ENCODE measurements at regions not wholly inside any gene's neighbourhood (a gene's known extent, or its start where the extent isn't known, plus 50 kb on each side); places are given as distances from the start of the nearest gene placed in this dataset.
A peak's percentile ranks its signal among the peaks of the same experiment; 100 is the strongest.
"Not testable (repeated sequence)": the region's sequence is repeated elsewhere in the genome, so short reads cannot be mapped to it uniquely, and the experiment has no call there.

DNA sequence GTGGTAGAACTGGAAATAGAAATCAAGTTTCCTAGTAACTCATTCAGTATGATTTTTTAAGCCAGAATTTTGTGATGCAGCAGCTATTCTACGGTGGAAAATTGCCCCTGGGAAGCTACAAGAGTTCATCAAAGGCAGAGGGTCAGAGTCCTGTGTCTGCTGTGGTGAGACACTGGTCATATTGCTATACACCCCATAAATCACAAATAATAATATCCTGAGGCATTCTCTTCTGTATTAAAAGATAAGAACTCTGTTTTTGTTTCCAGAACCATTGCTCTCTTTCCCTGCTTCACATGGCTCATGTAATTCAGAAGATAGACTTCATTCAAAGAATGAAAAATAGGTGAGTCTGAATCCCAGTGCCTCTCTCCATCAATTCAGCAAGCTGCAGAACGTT, 188.8 kb upstream of the NOCT start:
- no peak for DNase-seq (ENCODE audit: low spot score)
- in situ Hi-C loops (cut with HindIII; ENCODE audit: low sequenced_read_pairs) = no loop called here

DNA sequence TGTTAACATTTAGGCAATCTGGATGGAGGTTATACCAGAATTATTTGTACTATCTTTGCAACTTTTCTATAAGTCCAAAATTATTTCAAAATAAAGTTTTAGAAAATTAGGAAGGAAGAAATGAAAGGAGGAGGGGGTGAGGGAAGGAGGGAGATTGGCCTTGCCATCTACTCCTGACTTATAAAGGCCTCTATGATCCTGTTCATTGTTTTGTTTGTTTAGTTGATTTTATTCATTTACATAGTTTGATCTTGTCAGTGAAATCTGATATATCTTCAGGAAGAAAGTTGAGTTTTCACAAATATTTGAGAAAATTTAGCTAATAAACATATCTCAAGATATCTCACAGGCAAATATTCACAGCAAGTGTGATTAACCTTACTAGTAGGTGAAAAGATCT, 189.3 kb upstream of the NOCT start:
- in situ Hi-C loops (cut with HindIII; ENCODE audit: low sequenced_read_pairs) = no loop called here

DNA sequence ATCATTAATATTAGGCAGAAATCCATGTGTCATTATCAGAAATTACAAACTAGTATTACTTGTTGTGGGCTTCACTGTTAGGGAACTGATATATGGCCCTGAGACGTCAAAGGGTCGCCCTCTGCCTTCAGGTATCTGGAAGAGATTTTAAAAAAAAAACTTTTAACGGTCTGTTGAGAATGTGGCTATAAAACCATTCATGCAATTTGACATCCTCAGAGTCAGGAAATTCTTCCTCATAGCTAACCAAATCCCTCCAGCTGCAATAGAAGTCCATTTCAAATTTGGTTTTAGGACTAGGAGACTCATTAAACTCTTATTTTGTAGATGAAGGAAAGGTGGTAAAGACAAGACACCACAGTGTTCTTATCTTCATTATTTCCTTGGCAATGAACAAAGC, 194.2 kb upstream of the NOCT start:
- no peak for DNase-seq (ENCODE audit: low spot score)
- in situ Hi-C loops (cut with HindIII; ENCODE audit: low sequenced_read_pairs) = no loop called here

More for the DNA sequence above, 189.3 kb upstream of the NOCT start:
- no peak for DNase-seq (ENCODE audit: low spot score)

DNA sequence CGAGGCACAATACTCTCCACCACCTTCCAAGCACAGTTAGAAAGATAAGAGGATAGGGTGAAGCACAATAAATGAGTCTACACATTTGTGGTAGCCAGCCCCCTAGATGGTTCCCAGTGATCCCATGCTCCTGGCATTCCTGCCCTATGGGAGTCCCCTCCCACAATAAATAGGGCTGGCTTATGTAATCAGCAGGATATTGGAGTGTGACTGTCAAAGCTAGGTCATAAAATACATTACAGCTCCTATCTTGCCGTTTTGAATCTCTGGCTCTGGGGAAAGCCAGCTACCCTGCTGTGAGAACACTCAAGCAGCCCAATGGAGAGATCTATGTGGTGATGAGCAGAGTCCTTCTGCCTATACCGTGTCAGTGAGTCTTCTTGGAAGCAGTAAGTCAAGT, 198.7 kb upstream of the NOCT start:
- no peak for DNase-seq (ENCODE audit: low spot score)
- in situ Hi-C loops (cut with HindIII; ENCODE audit: low sequenced_read_pairs) = no loop called here

DNA sequence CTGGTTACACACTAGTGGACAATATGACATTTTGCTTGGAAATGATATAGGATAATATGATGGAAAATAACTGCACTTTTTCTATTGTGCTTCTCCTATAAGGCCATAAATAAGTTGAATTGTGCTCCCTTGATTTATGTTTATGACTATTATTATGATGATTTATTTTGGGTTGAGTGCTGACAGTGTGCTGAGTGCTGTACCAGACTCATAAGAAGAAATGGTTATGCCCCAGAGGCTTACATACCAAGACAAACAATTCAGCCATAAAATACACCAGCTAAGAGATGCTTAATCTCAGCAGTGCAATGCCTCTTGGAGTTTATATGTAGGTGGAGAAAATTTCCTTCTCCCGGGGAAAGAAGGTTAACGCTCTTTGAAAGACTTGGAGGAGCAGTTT, 199.8 kb upstream of the NOCT start:
- in situ Hi-C loops (cut with HindIII; ENCODE audit: low sequenced_read_pairs) = no loop called here
- no peak for DNase-seq (ENCODE audit: low spot score)

DNA sequence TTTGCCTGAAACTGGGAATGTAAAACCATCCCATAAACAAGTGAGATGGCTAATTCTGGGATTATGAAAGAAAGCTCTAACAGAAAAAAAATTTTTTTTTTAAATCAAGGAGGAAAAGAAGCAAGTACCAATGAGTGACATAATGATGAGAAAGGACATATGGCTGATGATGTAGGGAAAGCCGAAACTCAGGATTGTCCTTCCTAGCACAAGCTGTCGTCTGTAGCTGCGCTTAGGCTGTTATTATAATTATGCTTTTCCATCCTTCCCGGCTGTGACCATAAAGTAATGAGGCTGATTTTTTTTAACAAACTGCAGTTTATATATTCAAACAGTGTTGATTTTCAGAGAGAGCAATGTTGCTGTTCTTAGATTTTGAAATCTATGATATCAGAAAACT, 209.8 kb upstream of the NOCT start:
- peak; percentile 58 for DNase-seq (ENCODE audit: low spot score)
- in situ Hi-C loops (cut with HindIII; ENCODE audit: low sequenced_read_pairs) = no loop called here

DNA sequence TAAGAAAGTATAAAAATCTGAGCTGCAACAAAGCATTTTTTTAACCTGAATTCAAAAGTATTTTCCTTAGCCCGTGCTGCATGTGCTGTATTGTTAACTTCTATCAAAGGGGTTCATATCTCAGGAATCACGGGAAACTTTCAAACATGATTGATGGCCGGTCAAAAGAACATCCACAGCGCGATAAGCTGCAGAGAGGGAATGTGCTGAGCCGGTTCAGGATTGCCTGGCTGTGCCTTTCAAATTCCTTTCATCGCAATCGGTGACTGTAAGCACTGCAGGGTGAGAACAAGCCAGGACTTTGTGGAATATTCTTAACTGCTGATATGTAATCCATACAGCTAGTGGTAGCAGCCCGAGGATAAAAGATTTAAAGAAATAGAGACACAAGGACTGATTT, 210.9 kb upstream of the NOCT start:
- DNase-seq (ENCODE audit: low spot score) = no peak
- in situ Hi-C loops (cut with HindIII; ENCODE audit: low sequenced_read_pairs) = no loop called here

DNA sequence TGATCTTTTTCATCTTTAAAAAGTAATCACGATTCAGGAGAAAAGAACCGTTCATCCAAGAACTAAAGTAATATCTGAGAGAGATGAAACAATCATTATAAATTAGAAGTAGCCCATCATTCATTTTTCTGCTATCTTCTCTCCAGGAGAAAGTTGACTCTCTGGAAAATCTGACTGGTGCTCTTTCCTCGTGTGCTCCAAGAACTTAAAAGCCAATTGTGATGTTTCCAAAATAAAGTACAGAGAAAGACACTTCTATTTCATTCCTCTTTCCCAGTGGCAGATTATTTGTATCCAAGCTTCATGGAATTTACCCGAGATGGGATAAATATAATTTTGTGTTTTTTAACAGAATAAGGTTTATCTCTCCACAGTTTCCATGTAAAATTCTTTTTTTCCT, 212.5 kb upstream of the NOCT start:
- in situ Hi-C loops (cut with HindIII; ENCODE audit: low sequenced_read_pairs) = no loop called here
- no peak for DNase-seq (ENCODE audit: low spot score)

DNA sequence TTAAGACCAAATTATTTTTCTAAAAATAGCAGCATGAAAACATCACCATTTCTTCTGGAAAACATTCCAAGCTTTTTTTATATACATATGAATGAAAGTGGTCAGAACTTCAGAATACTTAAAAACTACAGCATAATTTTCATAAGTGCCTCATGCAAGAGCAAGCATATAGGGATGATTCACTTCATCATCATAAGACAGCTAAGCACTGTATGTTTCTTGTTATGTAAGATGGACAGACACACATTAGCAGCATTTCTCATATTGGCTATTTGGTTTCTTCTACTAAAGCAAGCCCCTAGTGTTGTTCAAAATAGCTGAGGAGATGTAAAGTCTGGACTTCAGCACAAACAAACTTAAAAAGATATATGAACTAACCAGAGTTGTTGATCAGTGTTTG, 213.1 kb upstream of the NOCT start:
- no peak for DNase-seq (ENCODE audit: low spot score)
- in situ Hi-C loops (cut with HindIII; ENCODE audit: low sequenced_read_pairs) = no loop called here

DNA sequence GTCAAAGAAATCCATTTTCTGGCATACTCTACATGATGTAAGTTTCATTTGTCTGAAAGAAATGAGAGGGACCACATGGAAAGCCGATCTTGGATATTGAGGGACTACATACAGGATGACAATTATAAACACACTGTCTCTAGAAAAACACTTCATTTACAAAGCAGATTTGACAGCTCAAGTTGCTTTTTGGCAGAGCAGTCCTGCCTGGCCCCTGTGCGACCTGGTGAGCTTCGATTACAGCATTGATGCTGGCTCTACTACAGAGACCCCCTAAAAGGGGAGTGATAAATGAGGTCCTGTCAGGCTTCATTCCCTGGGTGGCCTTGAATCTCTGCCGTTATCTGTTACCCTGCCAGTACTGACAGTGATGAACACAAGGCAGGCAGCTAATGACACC, 215.2 kb upstream of the NOCT start:
- in situ Hi-C loops (cut with HindIII; ENCODE audit: low sequenced_read_pairs) = no loop called here
- DNase-seq (ENCODE audit: low spot score) = no peak

DNA sequence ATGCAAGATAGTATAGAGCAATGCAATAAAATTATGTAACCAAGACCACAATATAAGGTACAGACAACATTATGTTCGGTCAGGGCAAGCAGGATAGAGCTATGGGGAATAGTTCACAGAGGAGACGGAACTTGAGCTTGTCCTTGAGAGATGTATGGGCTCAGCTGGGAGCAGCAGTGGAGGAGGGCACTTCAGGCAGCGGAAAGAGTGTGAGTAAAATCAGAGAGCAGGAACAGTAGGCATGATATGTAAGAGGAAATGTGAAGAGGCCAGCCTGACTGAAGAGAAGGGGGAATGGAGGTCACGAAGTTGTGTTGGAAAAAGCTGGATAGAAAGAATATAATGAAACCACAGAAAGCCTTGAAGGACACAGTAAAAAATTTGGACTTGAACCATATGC, 217.2 kb upstream of the NOCT start:
- no peak for DNase-seq (ENCODE audit: low spot score)
- in situ Hi-C loops (cut with HindIII; ENCODE audit: low sequenced_read_pairs) = no loop called here

DNA sequence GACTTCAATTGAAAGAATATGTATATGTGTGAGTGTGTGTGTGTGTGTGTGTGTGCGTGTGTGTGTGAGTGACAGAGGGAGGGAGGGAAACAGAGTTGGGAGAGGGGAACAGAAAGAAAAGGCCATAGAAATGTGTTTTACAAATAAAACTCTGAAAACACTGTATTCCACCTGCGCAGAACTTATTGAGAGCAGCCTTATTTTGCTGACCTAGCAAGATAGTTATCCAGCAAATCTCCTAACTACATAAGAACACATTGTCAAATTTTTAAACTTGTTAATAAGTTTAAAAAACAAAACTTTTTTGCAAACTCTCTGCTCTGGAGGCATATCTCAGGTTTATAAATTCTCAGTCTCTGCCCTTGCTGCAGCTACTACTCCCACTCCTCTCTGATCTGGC, 217.9 kb upstream of the NOCT start:
- DNase-seq (ENCODE audit: low spot score) = no peak
- in situ Hi-C loops (cut with HindIII; ENCODE audit: low sequenced_read_pairs) = no loop called here

DNA sequence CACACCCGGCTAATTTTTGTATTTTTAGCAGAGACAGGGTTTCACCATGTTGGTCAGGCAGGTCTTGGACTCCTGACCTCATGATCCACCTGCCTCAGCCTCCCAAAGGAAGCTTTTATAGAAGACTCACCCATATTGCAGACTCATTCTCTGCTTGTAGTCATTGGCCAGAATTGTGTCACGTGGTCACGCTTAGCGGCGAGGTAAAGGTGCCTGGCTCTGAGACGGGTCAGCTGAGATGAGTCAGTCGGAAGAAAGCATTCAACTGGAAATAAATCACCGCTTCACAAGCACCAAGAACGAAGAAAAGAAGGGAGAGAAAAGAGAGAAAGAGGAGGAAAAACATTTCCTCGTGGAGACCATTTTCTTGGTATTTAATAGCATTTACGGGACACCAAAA, 218.8 kb upstream of the NOCT start:
- in situ Hi-C loops (cut with HindIII; ENCODE audit: low sequenced_read_pairs) = no loop called here
- DNase-seq (ENCODE audit: low spot score) = no peak

DNA sequence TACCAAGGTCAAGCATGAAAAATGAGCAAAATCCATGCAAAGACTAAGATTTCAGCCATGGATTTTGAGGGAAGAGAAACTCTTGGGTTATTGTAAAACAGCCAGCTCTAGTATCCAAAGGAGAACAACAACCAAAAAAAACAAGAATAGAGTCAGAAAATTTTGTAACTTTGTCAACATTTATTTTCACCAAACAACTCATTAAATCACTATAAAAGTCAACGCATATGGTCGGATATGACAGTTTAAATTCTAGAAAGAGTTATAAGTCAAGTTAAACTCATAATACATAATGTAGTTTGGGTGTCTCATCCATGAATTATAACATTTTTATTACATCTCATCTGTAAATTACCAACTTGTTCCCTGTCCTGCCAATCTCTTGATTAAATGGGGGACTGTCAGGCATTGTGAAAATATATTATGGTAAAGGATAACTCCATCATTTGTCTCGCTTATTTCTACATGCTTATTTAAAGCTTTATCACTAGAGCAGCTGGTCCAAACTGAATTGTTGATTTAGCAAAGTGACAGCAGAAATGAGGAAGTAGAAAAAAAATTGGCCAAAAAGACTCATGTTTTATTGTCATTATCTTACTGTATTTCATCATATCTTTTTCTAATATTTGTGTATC, 224.8 kb upstream of the NOCT start:
- in situ Hi-C loops (cut with HindIII; ENCODE audit: low sequenced_read_pairs) = no loop called here
- DNase-seq (ENCODE audit: low spot score) = no peak

DNA sequence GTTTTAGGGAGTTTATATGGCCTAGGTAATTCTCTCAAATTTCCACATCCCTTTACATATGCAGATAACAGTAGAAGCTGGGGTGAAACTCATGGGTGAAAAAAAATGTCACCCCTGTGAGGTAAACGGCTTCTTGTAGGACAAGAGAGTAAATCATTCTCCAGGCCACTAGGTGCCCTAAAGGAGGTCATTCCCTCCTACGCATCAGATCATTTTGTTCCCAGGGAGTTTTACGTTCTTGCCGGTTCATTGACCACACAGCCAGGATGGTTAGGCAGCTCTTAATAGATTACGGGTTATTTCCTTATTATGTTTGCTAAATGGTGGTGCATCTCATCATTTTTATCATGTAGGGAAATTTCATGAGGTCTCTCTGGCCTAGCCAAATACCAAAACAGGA, 225.8 kb upstream of the NOCT start:
- in situ Hi-C loops (cut with HindIII; ENCODE audit: low sequenced_read_pairs) = no loop called here
- DNase-seq (ENCODE audit: low spot score) = no peak

DNA sequence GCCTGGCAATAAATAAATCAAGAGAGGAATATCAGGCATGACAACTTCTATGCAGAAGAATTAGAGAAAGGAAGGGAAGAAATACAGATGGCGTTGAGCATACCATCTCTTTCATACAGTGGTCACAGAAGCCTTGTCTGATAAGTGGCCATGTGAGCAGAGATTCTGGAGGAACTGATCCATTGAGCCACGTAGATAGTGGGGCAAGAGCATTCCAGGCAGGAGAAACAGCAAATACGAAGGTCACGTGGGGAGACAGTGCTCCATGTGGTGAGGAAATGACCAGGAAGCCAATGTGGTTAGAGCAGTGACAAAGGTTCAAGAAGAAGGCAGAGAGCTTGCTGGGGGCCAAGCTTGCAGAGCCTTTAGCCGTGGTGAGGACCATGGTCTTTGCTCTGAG, 226.7 kb upstream of the NOCT start:
- in situ Hi-C loops (cut with HindIII; ENCODE audit: low sequenced_read_pairs) = no loop called here
- no peak for DNase-seq (ENCODE audit: low spot score)

DNA sequence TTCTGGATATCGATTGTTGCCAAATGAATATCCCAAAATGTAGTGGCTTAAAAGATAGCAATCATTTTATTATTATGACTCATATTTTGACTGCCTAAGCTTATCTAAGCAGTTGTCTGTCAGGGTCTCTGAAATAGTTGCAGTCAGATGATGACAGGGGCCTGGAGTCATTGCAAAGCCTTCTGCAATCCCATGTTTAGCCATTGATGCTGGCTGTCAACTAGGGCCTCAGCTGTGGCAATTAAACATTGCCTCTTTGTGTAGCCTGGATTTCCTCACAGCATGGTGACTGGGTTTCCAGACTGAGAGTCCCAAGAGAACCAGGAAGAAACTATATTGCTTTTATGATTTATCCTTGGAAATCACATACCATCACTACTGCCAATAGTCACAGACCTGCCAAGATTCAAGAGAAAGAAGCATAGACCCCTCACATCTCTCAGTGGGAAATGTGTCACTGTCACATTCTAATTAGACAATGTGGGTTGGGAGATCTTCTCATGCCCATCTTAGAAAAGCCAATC, 227.3 kb upstream of the NOCT start:
- in situ Hi-C loops (cut with HindIII; ENCODE audit: low sequenced_read_pairs) = no loop called here

DNA sequence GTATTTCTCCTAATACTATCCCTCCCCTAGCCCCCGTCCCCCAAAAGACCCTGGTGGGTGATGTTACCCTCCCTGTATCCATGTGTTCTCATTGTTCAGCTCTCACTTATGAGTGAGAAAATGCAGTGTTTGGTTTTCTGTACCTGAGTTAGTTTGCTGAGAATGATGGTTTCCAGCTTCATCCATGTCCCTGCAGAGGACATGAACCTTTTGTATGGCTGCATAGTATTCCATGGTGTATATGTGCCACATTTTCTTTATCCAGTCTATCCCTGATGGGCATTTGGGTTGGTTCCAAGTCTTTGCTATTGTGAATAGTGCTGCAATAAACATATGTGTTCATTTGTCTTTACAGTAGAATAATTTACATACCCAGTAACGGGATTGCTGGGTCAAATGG, 235.8 kb upstream of the NOCT start:
- DNase-seq (ENCODE audit: low spot score); in situ Hi-C loops (cut with HindIII; ENCODE audit: low sequenced_read_pairs): not testable (repeated sequence)

More for the DNA sequence above, 227.3 kb upstream of the NOCT start:
- DNase-seq (ENCODE audit: low spot score) = no peak

DNA sequence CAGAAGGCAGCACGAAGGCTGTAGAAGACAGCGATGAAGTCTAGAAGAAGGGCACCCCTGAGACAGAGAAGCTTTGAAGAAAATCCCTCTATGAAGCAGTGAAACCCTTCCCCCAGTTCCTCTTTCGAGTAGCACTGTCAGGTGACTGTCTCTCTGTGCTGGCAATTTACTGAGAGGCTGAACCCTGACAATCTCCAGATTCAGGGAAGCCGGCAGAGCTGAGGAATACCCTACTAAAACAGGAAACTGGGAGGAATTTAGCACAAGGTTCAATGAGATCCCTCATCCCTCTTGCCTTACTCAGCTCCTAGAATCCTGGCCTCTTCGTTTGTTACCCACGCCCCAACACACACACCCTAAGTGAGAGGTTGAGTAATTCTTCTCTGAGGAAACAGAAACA, 239.7 kb upstream of the NOCT start:
- in situ Hi-C loops (cut with HindIII; ENCODE audit: low sequenced_read_pairs) = no loop called here

DNA sequence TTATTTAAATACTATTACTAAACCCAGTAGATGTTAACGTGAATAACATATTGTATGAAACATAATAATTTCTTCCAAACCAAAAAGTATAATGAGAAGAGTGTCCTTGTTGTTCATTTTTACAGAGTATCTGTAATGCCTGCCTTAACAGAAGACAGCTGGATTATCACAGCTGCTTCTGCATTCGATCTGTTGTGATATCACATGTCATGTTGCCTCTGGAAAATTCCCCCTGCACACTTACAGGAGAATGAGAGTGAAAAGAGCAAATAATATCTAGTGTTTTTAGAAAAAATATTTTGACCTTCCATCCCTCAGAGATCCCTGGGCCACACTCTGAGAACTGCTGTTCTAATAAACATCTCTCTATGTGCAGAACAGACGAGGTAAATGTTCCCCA, 240.1 kb upstream of the NOCT start:
- in situ Hi-C loops (cut with HindIII; ENCODE audit: low sequenced_read_pairs) = no loop called here
- no peak for DNase-seq (ENCODE audit: low spot score)

More for the DNA sequence above, 239.7 kb upstream of the NOCT start:
- DNase-seq (ENCODE audit: low spot score) = no peak

DNA sequence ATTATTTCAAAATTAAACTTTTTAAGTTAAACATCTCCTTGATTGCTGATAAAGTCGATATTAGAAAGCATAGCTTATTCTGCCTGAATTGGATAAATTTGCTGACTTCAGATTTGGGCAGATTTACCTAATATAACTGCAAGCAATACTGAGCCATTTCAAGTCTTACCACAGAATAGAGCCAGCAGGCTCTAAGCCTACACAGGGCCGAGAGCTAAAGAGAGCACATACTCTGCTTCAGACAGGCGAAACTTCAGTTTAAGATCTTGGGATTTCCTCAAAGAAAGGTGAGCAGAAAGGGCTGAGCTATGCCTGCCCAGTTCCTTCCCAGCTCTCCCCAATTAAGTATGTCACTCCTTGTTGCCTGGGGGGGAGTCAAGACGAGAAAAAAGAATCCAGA, 240.6 kb upstream of the NOCT start:
- in situ Hi-C loops (cut with HindIII; ENCODE audit: low sequenced_read_pairs) = no loop called here

DNA sequence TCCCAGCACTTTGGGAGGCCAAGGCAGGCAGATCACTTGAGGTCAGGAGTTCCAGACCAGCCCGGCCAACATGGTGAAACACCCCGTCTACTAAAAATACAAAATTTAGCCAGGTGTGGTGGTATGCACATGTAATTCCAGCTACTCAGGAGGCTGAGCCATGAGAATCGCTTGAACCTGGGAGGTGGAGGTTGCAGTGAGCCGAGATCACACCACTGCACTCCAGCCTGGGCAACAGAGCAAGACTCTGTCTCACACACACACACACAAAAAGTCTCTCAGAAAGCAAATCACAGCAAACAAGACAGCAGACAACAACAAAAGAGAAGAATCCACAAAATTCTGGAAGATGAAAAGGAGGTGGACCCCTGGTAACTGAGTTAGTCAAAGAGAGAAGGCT, 241.5 kb upstream of the NOCT start:
- in situ Hi-C loops (cut with HindIII; ENCODE audit: low sequenced_read_pairs); DNase-seq (ENCODE audit: low spot score): not testable (repeated sequence)

More for the DNA sequence above, 240.6 kb upstream of the NOCT start:
- no peak for DNase-seq (ENCODE audit: low spot score)
